WERI-Rb-1 (cell line): ENCODE measurements at regions not wholly inside any gene's neighbourhood (a gene's known extent, or its start where the extent isn't known, plus 50 kb on each side); places are given as distances from the start of the nearest gene placed in this dataset.

Source experiments
- DNase-seq: peaks from one replicate; pipeline ENCODE4 v3.0.0-alpha.2; 2020
- H3K27ac ChIP-seq: fragments of 250-450 bp; sonication (Bioruptor Pico); 2 replicates; pipeline ENCODE4 v1.5.1; 2020; ENCODE audit warnings: mild to moderate bottlenecking, moderate library complexity
- H3K27me3 ChIP-seq: fragments of 250-450 bp; sonication (Bioruptor Pico); 2 replicates; pipeline ENCODE4 v1.5.1; 2021; ENCODE audit warnings: mild to moderate bottlenecking, low read depth, moderate library complexity; ENCODE audit not compliant: insufficient read depth, severe bottlenecking
- H3K36me3 ChIP-seq: fragments of 250-450 bp; sonication (Bioruptor Pico); 2 replicates; pipeline ENCODE4 v1.5.1; 2020; ENCODE audit warnings: mild to moderate bottlenecking, moderate library complexity
- H3K4me3 ChIP-seq: 2 replicates; pipeline ENCODE4 v1.5.1; 2011; ENCODE audit warnings: low read depth, mild to moderate bottlenecking, control low read depth, low read length
- H3K9me3 ChIP-seq: fragments of 250-450 bp; sonication (Bioruptor Pico); 2 replicates; pipeline ENCODE4 v1.5.1; 2021; ENCODE audit warnings: mild to moderate bottlenecking, moderate library complexity; ENCODE audit not compliant: severe bottlenecking
- CTCF ChIP-seq: IDR thresholded peaks from 2 replicates; pipeline ENCODE4 v1.5.1; 2011; ENCODE audit warnings: low read depth, mild to moderate bottlenecking, control low read depth, inconsistent platforms, low read length

GRCh38 chr19:32258167-32258566 is 87.2 kb upstream of the ZNF507 start:
- H3K36me3 ChIP-seq, result no peaks in the 10 kb centered on the region
- no peak for DNase-seq
- no peak for TF ChIP-seq CTCF
- H3K27ac ChIP-seq, result no peak overlapping the region
- no peaks in the 10 kb centered on the region for H3K27me3 ChIP-seq
- H3K4me3 ChIP-seq, result no peak overlapping the region
- H3K9me3 ChIP-seq, result no peaks in the 10 kb centered on the region

GRCh38 chr19:32264568-32264967 is 80.8 kb upstream of the ZNF507 start:
- H3K9me3 ChIP-seq, result no peaks in the 10 kb centered on the region
- no peak overlapping the region for H3K27ac ChIP-seq
- no peak for DNase-seq
- TF ChIP-seq CTCF, result no peak
- H3K27me3 ChIP-seq, result no peaks in the 10 kb centered on the region
- H3K36me3 ChIP-seq, result no peaks in the 10 kb centered on the region
- H3K4me3 ChIP-seq, result no peak overlapping the region

- H3K27ac ChIP-seq, result no peak overlapping the region
- no peak overlapping the region for H3K4me3 ChIP-seq
- H3K27me3 ChIP-seq, result no peaks in the 10 kb centered on the region
- H3K9me3 ChIP-seq, result no peaks in the 10 kb centered on the region
- DNase-seq, result no peak
- no peak for TF ChIP-seq CTCF
- H3K36me3 ChIP-seq, result no peaks in the 10 kb centered on the region
Observed at GRCh38 chr19:32265995-32266394, 79.4 kb upstream of the ZNF507 start.

- H3K4me3 ChIP-seq, result no peak overlapping the region
- TF ChIP-seq CTCF, result no peak
- H3K27me3 ChIP-seq, result no peaks in the 10 kb centered on the region
- H3K9me3 ChIP-seq, result no peaks in the 10 kb centered on the region
- no peak for DNase-seq
- H3K36me3 ChIP-seq, result no peaks in the 10 kb centered on the region
- H3K27ac ChIP-seq, result no peak overlapping the region
Observed at GRCh38 chr19:32266460-32266859, 79.0 kb upstream of the ZNF507 start.

- TF ChIP-seq CTCF, result no peak
- Histone ChIP-seq H3K9me3 (no peaks in the 10 kb centered on the region), H3K27me3 (no peaks in the 10 kb centered on the region), H3K4me3 (no peak overlapping the region), H3K36me3 (no peaks in the 10 kb centered on the region), H3K27ac (no peak overlapping the region)
- no peak for DNase-seq
Observed at GRCh38 chr19:32268381-32268780, 77.0 kb upstream of the ZNF507 start.

- Histone ChIP-seq H3K4me3 (no peak overlapping the region), H3K27me3 (no peaks in the 10 kb centered on the region)
Observed at GRCh38 chr19:32269831-32270230, 75.6 kb upstream of the ZNF507 start.

More at GRCh38 chr19:32269831-32270230, 75.6 kb upstream of the ZNF507 start:
- Histone ChIP-seq H3K27ac (no peak overlapping the region), H3K9me3 (peaks cover 3% of the 10 kb centered on the region), H3K36me3 (no peaks in the 10 kb centered on the region)
- no peak for TF ChIP-seq CTCF
- DNase-seq, result no peak
